ENCODE measurements at regions not wholly inside any gene's neighbourhood (a gene's known extent, or its start where the extent isn't known, plus 50 kb on each side); places are given as distances from the start of the nearest gene placed in this dataset.

DNA sequence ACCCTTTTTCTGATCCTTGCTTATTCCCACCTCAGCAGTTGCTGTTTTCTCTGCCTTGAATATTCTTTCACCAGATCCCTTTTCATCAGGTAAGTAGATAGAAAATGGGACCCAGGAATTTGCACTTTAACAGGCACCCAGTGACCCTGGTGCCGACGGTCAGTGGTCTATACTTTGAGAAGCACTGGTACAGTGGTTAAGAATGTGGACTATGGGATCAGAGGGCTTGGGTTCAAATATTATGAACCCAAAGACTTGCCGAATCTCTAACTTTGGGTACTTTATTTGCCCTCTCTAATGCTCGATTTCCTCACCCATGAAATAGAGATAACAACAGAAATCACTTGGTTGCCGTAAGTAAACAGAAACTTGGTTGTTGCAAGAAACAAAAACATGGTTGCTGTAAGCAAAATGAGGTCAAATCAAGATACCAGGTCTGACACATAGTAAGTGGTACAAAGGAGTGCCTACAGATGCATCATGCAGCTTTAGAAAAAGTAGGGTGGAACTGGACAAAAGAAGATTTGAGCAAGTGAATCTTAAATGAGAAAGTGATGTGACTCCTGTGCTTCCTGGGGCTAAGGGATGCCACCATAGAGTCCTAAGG, 69.5 kb upstream of the GLS start:
- Histone ChIP-seq H2AFZ (ENCODE audit: insufficient read depth, low read depth, low read length, poor library complexity, severe bottlenecking) (no peak overlapping the region), H3K9ac (ENCODE audit: low read length) (no peak overlapping the region), H3K4me3 (ENCODE audit: control extremely low read depth in 1 of 5, extremely low read depth in 1 of 5, insufficient read depth in 1 of 5, low read depth in 2 of 5, low read length in 4 of 5) (no peak overlapping the region), H3K27me3 (replicated peaks in 1 of 4; ENCODE audit: control extremely low read depth in 1 of 4, control insufficient read depth in 3 of 4, insufficient read depth in 4 of 4, low read length in 3 of 4) (no peaks in the 10 kb centered on the region), H3K27ac (ENCODE audit: low read length in 2 of 2) (no peak overlapping the region), H3K4me1 (ENCODE audit: control insufficient read depth in 2 of 2, insufficient read depth in 2 of 2, low read length in 2 of 2) (no peaks in the 10 kb centered on the region), H3K36me3 (replicated peaks in 1 of 2; ENCODE audit: control extremely low read depth in 1 of 2, control insufficient read depth in 1 of 2, extremely low read depth in 1 of 2, insufficient read depth in 2 of 2, low read length in 1 of 2) (no peaks in the 10 kb centered on the region), H3K9me3 (ENCODE audit: control extremely low read depth in 1 of 3, control insufficient read depth in 2 of 3, insufficient read depth in 1 of 3, low read length in 2 of 3) (no peaks in the 10 kb centered on the region), H3K79me2 (ENCODE audit: control insufficient read depth, insufficient read depth, low read length) (no peaks in the 10 kb centered on the region), H4K20me1 (ENCODE audit: control insufficient read depth, insufficient read depth, low read length, poor library complexity, severe bottlenecking) (no peaks in the 10 kb centered on the region), H3K4me2 (replicated peaks; ENCODE audit: low read depth, low read length, poor library complexity, severe bottlenecking) (no peak overlapping the region)
- CTCF ChIA-PET, result interaction anchor here (1.3 kb wide), 1 partner anchor 11 kb away, joined by 3 read pairs; no protein-coding TSS in a partner anchor
- intact Hi-C loops (cut with micrococcal nuclease), result no loop called here
- DNase-seq, result no peak
- ATAC-seq (ENCODE audit: low read depth), result no peak
- no peak for TF ChIP-seq EZH2 (IDR thresholded peaks at IDR 0.05; ENCODE audit: borderline replicate concordance, insufficient read depth, low read depth, low read length, poor library complexity, severe bottlenecking)
- TF ChIP-seq, protein P1, sequence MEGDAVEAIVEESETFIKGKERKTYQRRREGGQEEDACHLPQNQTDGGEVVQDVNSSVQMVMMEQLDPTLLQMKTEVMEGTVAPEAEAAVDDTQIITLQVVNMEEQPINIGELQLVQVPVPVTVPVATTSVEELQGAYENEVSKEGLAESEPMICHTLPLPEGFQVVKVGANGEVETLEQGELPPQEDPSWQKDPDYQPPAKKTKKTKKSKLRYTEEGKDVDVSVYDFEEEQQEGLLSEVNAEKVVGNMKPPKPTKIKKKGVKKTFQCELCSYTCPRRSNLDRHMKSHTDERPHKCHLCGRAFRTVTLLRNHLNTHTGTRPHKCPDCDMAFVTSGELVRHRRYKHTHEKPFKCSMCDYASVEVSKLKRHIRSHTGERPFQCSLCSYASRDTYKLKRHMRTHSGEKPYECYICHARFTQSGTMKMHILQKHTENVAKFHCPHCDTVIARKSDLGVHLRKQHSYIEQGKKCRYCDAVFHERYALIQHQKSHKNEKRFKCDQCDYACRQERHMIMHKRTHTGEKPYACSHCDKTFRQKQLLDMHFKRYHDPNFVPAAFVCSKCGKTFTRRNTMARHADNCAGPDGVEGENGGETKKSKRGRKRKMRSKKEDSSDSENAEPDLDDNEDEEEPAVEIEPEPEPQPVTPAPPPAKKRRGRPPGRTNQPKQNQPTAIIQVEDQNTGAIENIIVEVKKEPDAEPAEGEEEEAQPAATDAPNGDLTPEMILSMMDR (IDR thresholded peaks at IDR 0.05), result no peak
- Mint-ChIP-seq H3K4me1 (peaks cover 9% of the 10 kb centered on the region), H3K27ac (no peak overlapping the region), H3K27me3 (no peaks in the 10 kb centered on the region), H3K9me3 (ENCODE audit: insufficient read depth) (no peaks in the 10 kb centered on the region), H3K4me3 (no peak overlapping the region)
- no CpG with 5 or more reads among the region's 5 CpGs for WGBS (ENCODE audit: insufficient coverage)
- POLR2A ChIA-PET, result no interaction called here

GRCh38 chr2:190811811-190812210, 68.8 kb upstream of the GLS start:
- Histone ChIP-seq H3K4me1 (ENCODE audit: control insufficient read depth in 2 of 2, insufficient read depth in 2 of 2, low read length in 2 of 2) (no peaks in the 10 kb centered on the region), H3K36me3 (replicated peaks in 1 of 2; ENCODE audit: control extremely low read depth in 1 of 2, control insufficient read depth in 1 of 2, extremely low read depth in 1 of 2, insufficient read depth in 2 of 2, low read length in 1 of 2) (no peaks in the 10 kb centered on the region), H3K79me2 (ENCODE audit: control insufficient read depth, insufficient read depth, low read length) (no peaks in the 10 kb centered on the region), H3K27ac (ENCODE audit: low read length in 2 of 2) (no peak overlapping the region), H3K9ac (ENCODE audit: low read length) (no peak overlapping the region), H3K4me2 (replicated peaks; ENCODE audit: low read depth, low read length, poor library complexity, severe bottlenecking) (no peak overlapping the region), H3K9me3 (ENCODE audit: control extremely low read depth in 1 of 3, control insufficient read depth in 2 of 3, insufficient read depth in 1 of 3, low read length in 2 of 3) (no peaks in the 10 kb centered on the region), H4K20me1 (ENCODE audit: control insufficient read depth, insufficient read depth, low read length, poor library complexity, severe bottlenecking) (no peaks in the 10 kb centered on the region), H3K27me3 (replicated peaks in 1 of 4; ENCODE audit: control extremely low read depth in 1 of 4, control insufficient read depth in 3 of 4, insufficient read depth in 4 of 4, low read length in 3 of 4) (no peaks in the 10 kb centered on the region), H3K4me3 (ENCODE audit: control extremely low read depth in 1 of 5, extremely low read depth in 1 of 5, insufficient read depth in 1 of 5, low read depth in 2 of 5, low read length in 4 of 5) (no peak overlapping the region), H2AFZ (ENCODE audit: insufficient read depth, low read depth, low read length, poor library complexity, severe bottlenecking) (no peak overlapping the region)
- peaks cover 9% of the 10 kb centered on the region for H3K4me1 Mint-ChIP-seq
- H3K27ac Mint-ChIP-seq, result no peak overlapping the region
- CTCF ChIA-PET, result interaction anchor here (1.3 kb wide), 1 partner anchor 10 kb away, joined by 3 read pairs; no protein-coding TSS in a partner anchor
- ATAC-seq (ENCODE audit: low read depth) (no peak), DNase-seq (no peak)
- TF ChIP-seq EZH2 (IDR thresholded peaks at IDR 0.05; ENCODE audit: borderline replicate concordance, insufficient read depth, low read depth, low read length, poor library complexity, severe bottlenecking), result no peak
- no peak overlapping the region for H3K4me3 Mint-ChIP-seq
- H3K27me3 Mint-ChIP-seq, result no peaks in the 10 kb centered on the region
- POLR2A ChIA-PET, result no interaction called here
- H3K9me3 Mint-ChIP-seq (ENCODE audit: insufficient read depth), result no peaks in the 10 kb centered on the region
- intact Hi-C loops (cut with micrococcal nuclease), result no loop called here

Measured in B cell (primary cell).